ENCODE measurements at regions not wholly inside any gene's neighbourhood (a gene's known extent, or its start where the extent isn't known, plus 50 kb on each side); places are given as distances from the start of the nearest gene placed in this dataset.
"Not testable (repeated sequence)": the region's sequence is repeated elsewhere in the genome, so short reads cannot be mapped to it uniquely, and the experiment has no call there.

DNA sequence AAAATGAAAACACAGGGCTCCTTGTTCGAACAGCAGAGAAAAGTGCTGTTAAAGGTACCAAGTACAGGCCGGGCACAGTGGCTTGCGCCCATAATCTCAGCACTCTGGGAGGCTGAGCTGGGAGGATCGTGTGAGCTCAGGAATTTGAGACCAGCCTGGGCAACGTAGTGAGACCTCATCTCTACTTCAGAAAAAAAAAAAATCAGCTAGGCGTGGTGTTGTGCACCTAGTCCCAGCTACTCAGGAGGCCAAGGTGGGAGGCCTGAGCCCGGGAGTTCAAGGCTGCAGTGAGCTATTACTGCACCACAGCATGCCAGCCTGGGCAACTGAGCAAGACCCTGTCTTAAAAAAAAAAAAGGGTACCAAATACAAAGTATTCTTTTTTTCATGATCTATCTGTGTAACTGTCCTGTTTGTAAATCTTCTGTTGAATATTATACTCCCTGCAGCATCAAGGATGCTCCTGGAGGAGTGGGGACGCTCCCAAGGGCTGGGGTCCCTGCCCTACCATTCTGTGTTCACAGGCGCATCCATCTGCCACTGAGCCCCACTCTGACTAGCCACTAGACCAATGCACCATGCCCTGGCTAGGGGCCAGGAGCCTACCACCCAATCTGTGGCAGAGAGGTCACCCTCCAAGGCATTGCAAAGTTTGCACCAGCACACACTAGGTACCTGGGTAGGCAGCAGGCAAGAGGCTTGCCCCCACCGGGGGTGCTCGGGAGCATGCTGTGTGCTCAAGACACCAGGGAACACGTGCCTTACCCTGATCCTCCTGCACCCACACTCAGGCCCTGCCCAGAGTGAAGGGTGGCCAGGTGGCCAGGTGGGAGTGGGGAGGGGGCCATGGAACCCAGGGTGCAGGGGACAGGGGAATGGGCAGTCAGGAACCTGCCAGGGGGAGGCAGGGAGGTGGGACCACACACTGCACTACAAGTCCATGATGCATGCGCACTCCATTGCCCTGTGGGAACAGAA is 67.3 kb upstream of the KMT2C start:
- no peaks in the 10 kb centered on the region for H3K36me3 ChIP-seq (ENCODE audit: control insufficient read depth, insufficient read depth, low read length)
- H3K4me1 ChIP-seq (ENCODE audit: control insufficient read depth, insufficient read depth, low read length), result no peaks in the 10 kb centered on the region; the same call in 1 of the 2 replicates
- no peak overlapping the region for H3K4me3 ChIP-seq (ENCODE audit: low read depth, low read length)
- no peak overlapping the region for H3K27ac ChIP-seq (ENCODE audit: low read depth, low read length)
- H3K9me3 ChIP-seq (ENCODE audit: control insufficient read depth, insufficient read depth, low read length), result no peaks in the 10 kb centered on the region
- no peaks in the 10 kb centered on the region for H3K27me3 ChIP-seq (ENCODE audit: control insufficient read depth, insufficient read depth, low read length)
- no peak overlapping the region for H3K9ac ChIP-seq (ENCODE audit: low read depth, low read length)

DNA sequence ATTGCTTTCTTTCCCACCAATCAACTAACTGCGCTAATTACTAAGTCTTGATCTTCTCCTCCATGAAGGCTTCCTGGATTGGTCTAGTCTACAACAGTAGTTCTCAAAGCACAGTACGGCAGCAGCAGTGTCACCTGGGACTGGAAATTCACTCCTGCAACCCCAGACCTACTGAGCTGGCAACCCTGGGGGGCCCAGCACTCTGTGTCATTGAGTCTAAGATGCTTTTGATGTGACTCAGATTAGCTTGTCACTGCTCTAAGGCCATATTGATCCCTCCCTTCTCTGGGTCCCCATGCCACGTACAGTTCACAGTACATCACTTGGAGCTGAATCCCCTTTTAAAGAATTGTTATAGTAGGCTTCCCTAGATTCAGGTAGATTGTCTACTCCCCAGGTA is 65.7 kb upstream of the KMT2C start:
- Histone ChIP-seq H3K36me3 (ENCODE audit: control insufficient read depth, insufficient read depth, low read length) (no peaks in the 10 kb centered on the region), H3K9ac (ENCODE audit: low read depth, low read length) (no peak overlapping the region), H3K4me1 (ENCODE audit: control insufficient read depth, insufficient read depth, low read length) (no peaks in the 10 kb centered on the region; the same call in 1 of the 2 replicates), H3K27ac (ENCODE audit: low read depth, low read length) (no peak overlapping the region), H3K27me3 (ENCODE audit: control insufficient read depth, insufficient read depth, low read length) (no peaks in the 10 kb centered on the region), H3K9me3 (ENCODE audit: control insufficient read depth, insufficient read depth, low read length) (no peaks in the 10 kb centered on the region), H3K4me3 (ENCODE audit: low read depth, low read length) (no peak overlapping the region)

- H3K4me1 ChIP-seq (ENCODE audit: control insufficient read depth, insufficient read depth, low read length); H3K27ac ChIP-seq (ENCODE audit: low read depth, low read length); H3K4me3 ChIP-seq (ENCODE audit: low read depth, low read length); H3K27me3 ChIP-seq (ENCODE audit: control insufficient read depth, insufficient read depth, low read length); H3K36me3 ChIP-seq (ENCODE audit: control insufficient read depth, insufficient read depth, low read length); H3K9me3 ChIP-seq (ENCODE audit: control insufficient read depth, insufficient read depth, low read length); H3K9ac ChIP-seq (ENCODE audit: low read depth, low read length): not testable (repeated sequence)
These were observed 64.2 kb upstream of the KMT2C start for GRCh38 chr7:152499969-152500368.

DNA sequence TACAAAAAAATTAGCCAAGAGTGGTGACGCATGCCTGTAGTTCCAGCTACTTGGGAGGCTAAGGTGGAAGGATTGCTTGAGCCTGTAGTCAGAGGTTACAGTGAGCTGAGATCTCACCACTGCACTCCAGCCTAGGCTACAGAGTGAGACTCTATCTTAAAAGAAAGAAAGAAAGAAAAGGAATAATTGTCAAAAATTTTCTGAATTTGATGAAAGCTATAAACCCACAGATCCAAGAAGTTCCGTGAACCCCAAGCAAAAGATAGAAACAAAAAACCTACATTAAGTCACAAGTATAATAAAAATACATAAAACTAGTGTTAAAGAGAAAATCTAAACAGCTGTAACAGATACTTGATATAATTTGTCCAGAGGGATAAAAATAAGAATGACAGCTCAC is 60.1 kb upstream of the KMT2C start:
- no peaks in the 10 kb centered on the region for H3K9me3 ChIP-seq (ENCODE audit: control insufficient read depth, insufficient read depth, low read length)
- H3K27me3 ChIP-seq (ENCODE audit: control insufficient read depth, insufficient read depth, low read length), result no peaks in the 10 kb centered on the region
- no peak overlapping the region for H3K4me3 ChIP-seq (ENCODE audit: low read depth, low read length)
- no peak overlapping the region for H3K9ac ChIP-seq (ENCODE audit: low read depth, low read length)
- no peaks in the 10 kb centered on the region for H3K4me1 ChIP-seq (ENCODE audit: control insufficient read depth, insufficient read depth, low read length)
- no peak overlapping the region for H3K27ac ChIP-seq (ENCODE audit: low read depth, low read length)
- no peaks in the 10 kb centered on the region for H3K36me3 ChIP-seq (ENCODE audit: control insufficient read depth, insufficient read depth, low read length)

DNA sequence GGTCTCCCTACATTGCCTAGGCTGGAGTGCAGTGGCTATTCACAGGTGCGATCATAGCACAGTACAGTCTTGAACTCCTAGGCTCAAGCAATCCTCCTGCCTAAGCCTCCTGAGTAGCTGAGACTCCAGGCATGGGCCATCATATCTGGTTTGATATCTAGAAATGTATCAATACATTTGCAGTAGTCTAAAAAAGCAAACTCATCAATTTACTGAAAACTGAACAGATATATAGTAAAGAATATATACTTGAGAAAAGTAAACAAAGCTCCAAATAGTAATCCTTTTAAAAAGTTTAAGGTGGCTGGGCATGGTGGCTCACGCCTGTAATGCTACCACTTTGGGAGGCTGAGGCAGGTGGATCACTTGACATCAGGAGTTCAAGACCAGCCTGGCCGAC is 57.1 kb upstream of the KMT2C start:
- no peak overlapping the region for H3K27ac ChIP-seq (ENCODE audit: low read depth, low read length)
- no peak overlapping the region for H3K9ac ChIP-seq (ENCODE audit: low read depth, low read length)
- no peaks in the 10 kb centered on the region for H3K27me3 ChIP-seq (ENCODE audit: control insufficient read depth, insufficient read depth, low read length)
- H3K4me3 ChIP-seq (ENCODE audit: low read depth, low read length), result no peak overlapping the region
- no peaks in the 10 kb centered on the region for H3K9me3 ChIP-seq (ENCODE audit: control insufficient read depth, insufficient read depth, low read length)
- no peaks in the 10 kb centered on the region for H3K36me3 ChIP-seq (ENCODE audit: control insufficient read depth, insufficient read depth, low read length)
- no peaks in the 10 kb centered on the region; the same call in 1 of the 2 replicates for H3K4me1 ChIP-seq (ENCODE audit: control insufficient read depth, insufficient read depth, low read length)

- Histone ChIP-seq H3K4me1 (ENCODE audit: control insufficient read depth, insufficient read depth, low read length) (peaks cover 5% of the 10 kb centered on the region; the same call in 1 of the 2 replicates), H3K27ac (ENCODE audit: low read depth, low read length) (no peak overlapping the region), H3K9me3 (ENCODE audit: control insufficient read depth, insufficient read depth, low read length) (no peaks in the 10 kb centered on the region), H3K36me3 (ENCODE audit: control insufficient read depth, insufficient read depth, low read length) (no peaks in the 10 kb centered on the region), H3K27me3 (ENCODE audit: control insufficient read depth, insufficient read depth, low read length) (no peaks in the 10 kb centered on the region), H3K4me3 (ENCODE audit: low read depth, low read length) (no peak overlapping the region), H3K9ac (ENCODE audit: low read depth, low read length) (no peak overlapping the region)
These were observed 53.2 kb upstream of the KMT2C start for GRCh38 chr7:152489044-152489443.

GRCh38 chr7:152486968-152487367 is 51.2 kb upstream of the KMT2C start:
- Histone ChIP-seq H3K4me1 (ENCODE audit: control insufficient read depth, insufficient read depth, low read length) (peaks cover 5% of the 10 kb centered on the region; the same call in 1 of the 2 replicates), H3K27me3 (ENCODE audit: control insufficient read depth, insufficient read depth, low read length) (no peaks in the 10 kb centered on the region), H3K4me3 (ENCODE audit: low read depth, low read length) (no peak overlapping the region), H3K27ac (ENCODE audit: low read depth, low read length) (no peak overlapping the region), H3K36me3 (ENCODE audit: control insufficient read depth, insufficient read depth, low read length) (no peaks in the 10 kb centered on the region), H3K9ac (ENCODE audit: low read depth, low read length) (no peak overlapping the region), H3K9me3 (ENCODE audit: control insufficient read depth, insufficient read depth, low read length) (no peaks in the 10 kb centered on the region)

DNA sequence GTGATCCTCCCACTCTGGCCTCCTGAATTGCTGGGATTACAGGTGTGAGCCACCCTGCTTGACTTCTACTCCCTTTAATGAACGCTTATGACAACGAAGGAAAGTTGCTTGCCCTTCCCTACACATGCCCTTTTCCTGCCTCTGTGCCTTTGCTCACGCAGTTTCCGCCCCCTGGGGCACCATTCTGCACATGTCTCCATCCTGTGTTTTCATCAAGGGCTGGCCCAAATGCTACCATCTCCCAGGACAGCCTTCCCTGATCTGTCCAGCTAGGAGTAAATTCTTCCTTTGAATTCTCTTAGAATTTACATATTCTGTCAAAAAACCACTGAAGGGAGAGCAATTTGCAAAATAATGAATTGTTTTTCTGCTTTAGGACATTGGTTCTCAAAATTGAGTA is 50.0 kb upstream of the KMT2C start:
- Histone ChIP-seq H3K4me1 (ENCODE audit: control insufficient read depth, insufficient read depth, low read length) (peaks cover 5% of the 10 kb centered on the region; the same call in 1 of the 2 replicates), H3K9ac (ENCODE audit: low read depth, low read length) (no peak overlapping the region), H3K36me3 (ENCODE audit: control insufficient read depth, insufficient read depth, low read length) (no peaks in the 10 kb centered on the region), H3K4me3 (ENCODE audit: low read depth, low read length) (no peak overlapping the region), H3K27ac (ENCODE audit: low read depth, low read length) (no peak overlapping the region), H3K27me3 (ENCODE audit: control insufficient read depth, insufficient read depth, low read length) (no peaks in the 10 kb centered on the region), H3K9me3 (ENCODE audit: control insufficient read depth, insufficient read depth, low read length) (no peaks in the 10 kb centered on the region)
